ENCODE measurements at regions not wholly inside any gene's neighbourhood (a gene's known extent, or its start where the extent isn't known, plus 50 kb on each side); places are given as distances from the start of the nearest gene placed in this dataset.

DNA sequence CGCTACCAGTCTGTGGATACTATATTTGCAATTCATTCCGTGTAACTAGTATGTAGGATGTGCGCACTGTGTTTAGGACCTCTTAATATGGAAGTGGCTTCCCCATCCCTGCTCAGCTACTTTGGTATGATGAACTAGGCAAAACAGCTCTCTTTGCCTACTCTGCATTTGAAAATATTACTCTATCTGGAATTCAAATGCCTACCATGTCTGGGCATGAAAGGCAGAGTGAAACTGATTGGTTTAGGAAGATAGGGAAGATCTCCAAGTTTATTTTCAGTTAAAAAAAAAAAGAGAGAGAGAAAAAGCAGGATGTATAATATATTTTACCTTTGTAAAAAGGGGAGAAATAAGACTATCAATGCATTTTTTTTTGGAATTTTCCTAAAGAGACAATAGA, 74.1 kb upstream of the ELL2 start:
- intact Hi-C loops (cut with DNase I) = no loop called here
- Histone ChIP-seq H3K4me1 (ENCODE audit: control insufficient read depth in 2 of 3, insufficient read depth in 2 of 3, low read depth in 1 of 3, low read length in 3 of 3) (no peaks in the 10 kb centered on the region), H3K27ac (ENCODE audit: low read depth in 2 of 2, low read length in 2 of 2) (no peak overlapping the region)

DNA sequence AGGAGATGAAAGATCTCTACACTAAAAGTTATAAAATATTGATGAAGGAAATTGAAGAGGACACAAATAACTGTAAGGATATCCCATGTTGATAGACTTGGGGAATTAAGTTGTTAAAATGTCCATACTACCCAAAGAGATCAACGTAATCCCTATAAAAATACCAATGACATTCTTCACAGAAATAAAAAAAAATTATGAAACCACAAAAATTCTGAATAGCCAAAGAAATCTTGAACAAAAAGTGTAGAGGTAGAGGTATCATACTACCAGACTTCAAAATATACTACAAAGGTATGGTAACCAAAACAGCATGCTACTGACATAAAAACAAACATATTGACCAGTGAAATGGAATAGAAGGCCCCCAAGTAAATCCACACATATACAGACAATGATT, 71.5 kb upstream of the ELL2 start:
- intact Hi-C loops (cut with DNase I) = no loop called here
- DNase-seq = no peak

More for the DNA sequence above, 74.1 kb upstream of the ELL2 start:
- TF ChIP-seq, protein P1, sequence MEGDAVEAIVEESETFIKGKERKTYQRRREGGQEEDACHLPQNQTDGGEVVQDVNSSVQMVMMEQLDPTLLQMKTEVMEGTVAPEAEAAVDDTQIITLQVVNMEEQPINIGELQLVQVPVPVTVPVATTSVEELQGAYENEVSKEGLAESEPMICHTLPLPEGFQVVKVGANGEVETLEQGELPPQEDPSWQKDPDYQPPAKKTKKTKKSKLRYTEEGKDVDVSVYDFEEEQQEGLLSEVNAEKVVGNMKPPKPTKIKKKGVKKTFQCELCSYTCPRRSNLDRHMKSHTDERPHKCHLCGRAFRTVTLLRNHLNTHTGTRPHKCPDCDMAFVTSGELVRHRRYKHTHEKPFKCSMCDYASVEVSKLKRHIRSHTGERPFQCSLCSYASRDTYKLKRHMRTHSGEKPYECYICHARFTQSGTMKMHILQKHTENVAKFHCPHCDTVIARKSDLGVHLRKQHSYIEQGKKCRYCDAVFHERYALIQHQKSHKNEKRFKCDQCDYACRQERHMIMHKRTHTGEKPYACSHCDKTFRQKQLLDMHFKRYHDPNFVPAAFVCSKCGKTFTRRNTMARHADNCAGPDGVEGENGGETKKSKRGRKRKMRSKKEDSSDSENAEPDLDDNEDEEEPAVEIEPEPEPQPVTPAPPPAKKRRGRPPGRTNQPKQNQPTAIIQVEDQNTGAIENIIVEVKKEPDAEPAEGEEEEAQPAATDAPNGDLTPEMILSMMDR (IDR thresholded peaks at IDR 0.05; ENCODE audit: borderline replicate concordance, extremely low read depth, insufficient read depth) = no peak
- Histone ChIP-seq H3K9ac (ENCODE audit: low read length in 3 of 3) (no peak overlapping the region), H3K27me3 (ENCODE audit: control insufficient read depth, insufficient read depth, low read length) (no peaks in the 10 kb centered on the region), H3K4me3 (ENCODE audit: low read length in 3 of 3) (no peak overlapping the region), H3K9me3 (ENCODE audit: control insufficient read depth in 2 of 3, insufficient read depth in 1 of 3, low read length in 3 of 3) (peaks cover 0 to 4% (median 0%) of the 10 kb centered on the region in 3 donors), H3K36me3 (ENCODE audit: control insufficient read depth in 2 of 3, insufficient read depth in 3 of 3, low read length in 3 of 3) (no peaks in the 10 kb centered on the region)
- DNase-seq (no peak), FAIRE-seq (no peak)

DNA sequence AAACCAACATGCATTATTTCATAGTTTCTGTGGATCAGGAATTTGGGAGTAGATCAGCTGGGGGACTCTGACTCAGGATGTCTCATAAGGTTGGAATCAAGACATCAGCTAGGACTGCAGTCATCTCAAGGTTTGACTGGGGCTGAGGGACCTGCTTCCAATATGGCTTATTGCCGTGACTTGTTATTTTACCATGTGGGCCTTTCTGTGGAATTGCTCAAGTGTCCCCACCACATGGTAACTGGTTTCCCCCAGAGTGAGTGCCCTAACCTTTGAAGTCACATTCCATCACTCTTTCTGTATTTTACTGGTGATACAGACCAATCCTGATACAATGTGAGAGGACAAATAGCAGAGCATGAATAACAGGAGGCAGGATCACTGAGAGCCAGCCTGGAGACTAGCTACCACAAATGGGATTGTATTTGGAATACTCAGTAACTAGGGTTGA, 70.2 kb upstream of the ELL2 start:
- Histone ChIP-seq H3K36me3 (ENCODE audit: control insufficient read depth in 2 of 3, insufficient read depth in 3 of 3, low read length in 3 of 3) (no peaks in the 10 kb centered on the region), H3K4me3 (ENCODE audit: low read length in 3 of 3) (no peak overlapping the region), H3K4me1 (ENCODE audit: control insufficient read depth in 2 of 3, insufficient read depth in 2 of 3, low read depth in 1 of 3, low read length in 3 of 3) (no peaks in the 10 kb centered on the region), H3K9ac (ENCODE audit: low read length in 3 of 3) (no peak overlapping the region), H3K27ac (ENCODE audit: low read depth in 2 of 2, low read length in 2 of 2) (no peak overlapping the region), H3K9me3 (ENCODE audit: control insufficient read depth in 2 of 3, insufficient read depth in 1 of 3, low read length in 3 of 3) (peaks cover 0 to 4% (median 0%) of the 10 kb centered on the region in 3 donors), H3K27me3 (ENCODE audit: control insufficient read depth, insufficient read depth, low read length) (no peaks in the 10 kb centered on the region)
- intact Hi-C loops (cut with DNase I) = no loop called here
- DNase-seq (no peak), FAIRE-seq (no peak)
- TF ChIP-seq, protein P1 (IDR thresholded peaks at IDR 0.05; ENCODE audit: borderline replicate concordance, extremely low read depth, insufficient read depth) = no peak

More for the DNA sequence above, 71.5 kb upstream of the ELL2 start:
- no peak for FAIRE-seq
- Histone ChIP-seq H3K36me3 (ENCODE audit: control insufficient read depth in 2 of 3, insufficient read depth in 3 of 3, low read length in 3 of 3) (no peaks in the 10 kb centered on the region), H3K27ac (ENCODE audit: low read depth in 2 of 2, low read length in 2 of 2) (no peak overlapping the region), H3K4me1 (ENCODE audit: control insufficient read depth in 2 of 3, insufficient read depth in 2 of 3, low read depth in 1 of 3, low read length in 3 of 3) (no peaks in the 10 kb centered on the region), H3K27me3 (ENCODE audit: control insufficient read depth, insufficient read depth, low read length) (no peaks in the 10 kb centered on the region), H3K9ac (ENCODE audit: low read length in 3 of 3) (no peak overlapping the region), H3K4me3 (ENCODE audit: low read length in 3 of 3) (no peak overlapping the region), H3K9me3 (ENCODE audit: control insufficient read depth in 2 of 3, insufficient read depth in 1 of 3, low read length in 3 of 3) (peaks cover 0 to 4% (median 0%) of the 10 kb centered on the region in 3 donors)
- TF ChIP-seq, protein P1 (IDR thresholded peaks at IDR 0.05; ENCODE audit: borderline replicate concordance, extremely low read depth, insufficient read depth) = no peak

DNA sequence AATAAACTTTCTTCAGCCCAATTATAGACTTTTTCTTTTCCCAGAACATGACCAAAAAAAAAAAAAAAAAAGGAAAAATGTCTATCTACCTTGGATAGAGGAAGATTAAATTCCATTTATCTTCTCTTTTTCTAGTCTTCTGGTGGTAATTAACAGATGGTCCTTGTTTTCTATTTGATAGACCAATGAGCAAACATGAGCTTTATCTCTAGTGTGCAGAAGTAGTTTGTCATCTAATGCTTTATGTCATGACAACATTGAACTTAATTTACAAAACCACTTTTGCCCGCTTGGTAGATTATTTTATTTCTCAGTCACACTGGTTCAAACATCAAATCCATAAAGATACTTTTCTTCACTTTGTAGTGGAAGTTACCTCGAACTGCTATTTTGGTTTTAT, 69.5 kb upstream of the ELL2 start:
- DNase-seq (no peak), FAIRE-seq (no peak)
- peaks cover 0 to 4% (median 0%) of the 10 kb centered on the region in 3 donors for H3K9me3 ChIP-seq (ENCODE audit: control insufficient read depth in 2 of 3, insufficient read depth in 1 of 3, low read length in 3 of 3)
- H3K9ac ChIP-seq (ENCODE audit: low read length in 3 of 3) = no peak overlapping the region
- no peaks in the 10 kb centered on the region for H3K36me3 ChIP-seq (ENCODE audit: control insufficient read depth in 2 of 3, insufficient read depth in 3 of 3, low read length in 3 of 3)
- no peaks in the 10 kb centered on the region for H3K4me1 ChIP-seq (ENCODE audit: control insufficient read depth in 2 of 3, insufficient read depth in 2 of 3, low read depth in 1 of 3, low read length in 3 of 3)
- intact Hi-C loops (cut with DNase I) = no loop called here
- TF ChIP-seq, protein P1 (IDR thresholded peaks at IDR 0.05; ENCODE audit: borderline replicate concordance, extremely low read depth, insufficient read depth) = no peak
- H3K4me3 ChIP-seq (ENCODE audit: low read length in 3 of 3) = no peak overlapping the region
- H3K27me3 ChIP-seq (ENCODE audit: control insufficient read depth, insufficient read depth, low read length) = no peaks in the 10 kb centered on the region
- no peak overlapping the region for H3K27ac ChIP-seq (ENCODE audit: low read depth in 2 of 2, low read length in 2 of 2)
